GM10248 (cell line): ENCODE measurements at regions not wholly inside any gene's neighbourhood (a gene's known extent, or its start where the extent isn't known, plus 50 kb on each side); places are given as distances from the start of the nearest gene placed in this dataset.

ENCODE experiments used
- CTCF ChIA-PET: fragments of 300-600 bp; sonication (Branson Sonifier 250); formaldehyde crosslinking; extraction: SDS; loops from one replicate; lab custom pipeline; 2021; ENCODE audit warnings: antibody characterized with exemption; lab: Yijun Ruan, JAX
- POLR2A ChIA-PET: fragments of 350-650 bp; sonication (Branson Sonifier 250); formaldehyde crosslinking; extraction: SDS; loops from one replicate; lab custom pipeline; 2020; ENCODE audit warnings: antibody characterized with exemption; lab: Yijun Ruan, JAX
- DNase-seq: peaks from one replicate; pipeline ENCODE4 v3.0.0; 2012; ENCODE audit errors: extremely low spot score
- CTCF ChIP-seq: IDR thresholded peaks from 2 replicates; pipeline ENCODE4 v1.5.1; 2012; ENCODE audit warnings: mild to moderate bottlenecking, low read depth; ENCODE audit errors: extremely low read depth, missing control alignments, control extremely low read depth

GRCh38 chr6:145227593-145227992 is 507.7 kb downstream of the EPM2A start:
- POLR2A ChIA-PET = no interaction called here
- no peak for DNase-seq
- TF ChIP-seq CTCF = no peak
- CTCF ChIA-PET = interaction anchor here (1.1 kb wide), 2 partner anchors 11 to 406 kb away, joined by 3 read pairs; no protein-coding TSS in a partner anchor

- ChIA-PET POLR2A (no interaction called here), CTCF (interaction anchor here (1.1 kb wide), 1 partner anchor 13 kb away, joined by 3 read pairs; no protein-coding TSS in a partner anchor)
- no peak for TF ChIP-seq CTCF
- DNase-seq = no peak
Observed at GRCh38 chr6:145228962-145229582, 506.2 kb downstream of the EPM2A start.

GRCh38 chr6:145233955-145234354 is 501.4 kb downstream of the EPM2A start:
- CTCF ChIA-PET = interaction anchor here (0.9 kb wide), 1 partner anchor 9 kb away, joined by 3 read pairs; no protein-coding TSS in a partner anchor
- POLR2A ChIA-PET = no interaction called here
- no peak for DNase-seq
- no peak for TF ChIP-seq CTCF

- CTCF ChIA-PET = interaction anchor here (1.1 kb wide), 1 partner anchor 11 kb away, joined by 3 read pairs; no protein-coding TSS in a partner anchor
- no peak for DNase-seq
- POLR2A ChIA-PET = no interaction called here
- TF ChIP-seq CTCF = no peak
Observed at GRCh38 chr6:145235207-145235606, 500.1 kb downstream of the EPM2A start.

- DNase-seq = no peak
- TF ChIP-seq CTCF = no peak
- ChIA-PET CTCF (no interaction called here), POLR2A (no interaction called here)
Observed at GRCh38 chr6:145238787-145239186, 496.5 kb downstream of the EPM2A start.

- CTCF ChIA-PET = interaction anchor here (1.5 kb wide), 1 partner anchor 28 kb away, joined by 3 read pairs; no protein-coding TSS in a partner anchor
- POLR2A ChIA-PET = no interaction called here
- no peak for DNase-seq
- no peak for TF ChIP-seq CTCF
Observed at GRCh38 chr6:145241039-145241438, 494.3 kb downstream of the EPM2A start.
